ENCODE measurements at regions not wholly inside any gene's neighbourhood (a gene's known extent, or its start where the extent isn't known, plus 50 kb on each side); places are given as distances from the start of the nearest gene placed in this dataset.
"Not testable (repeated sequence)": the region's sequence is repeated elsewhere in the genome, so short reads cannot be mapped to it uniquely, and the experiment has no call there.

DNA sequence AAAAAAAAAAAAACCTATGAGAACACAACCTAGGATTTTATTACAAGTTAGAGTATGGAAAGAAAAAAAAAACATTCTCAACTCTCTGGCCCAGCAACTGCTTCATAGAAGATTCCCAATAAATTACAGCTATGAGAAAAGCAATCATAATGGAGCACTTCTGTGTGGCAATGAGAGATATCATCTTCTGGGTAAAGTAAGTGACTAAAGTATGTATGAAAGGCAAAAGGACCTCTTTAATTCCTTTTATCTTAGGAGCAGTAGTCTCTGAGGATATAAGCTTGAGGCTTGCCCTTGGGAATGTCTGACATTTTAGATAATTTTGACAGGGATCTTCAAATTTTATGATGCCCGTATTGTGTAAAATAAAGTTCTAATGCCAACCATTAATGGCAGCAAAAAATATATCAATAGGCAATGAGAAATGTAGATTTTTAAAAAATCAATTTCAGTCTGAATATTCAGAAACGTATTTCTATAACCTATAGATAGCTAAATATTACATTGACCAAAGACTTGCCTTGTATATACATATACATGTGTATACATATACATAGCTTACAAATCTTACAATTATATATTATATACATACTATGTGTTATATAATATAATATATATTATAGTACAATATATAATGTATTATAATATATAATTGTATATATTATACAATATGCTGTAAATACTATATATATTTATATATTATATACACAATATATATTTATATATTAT is 823.9 kb upstream of the SLITRK1 start:
- Histone ChIP-seq H2AFZ (ENCODE audit: low read length) (no peak overlapping the region), H3K4me3 (ENCODE audit: low read length, poor library complexity, severe bottlenecking) (no peak overlapping the region), H3F3A (ENCODE audit: low read depth) (no peaks in the 10 kb centered on the region; the same call in 1 of the 2 replicates), H3K9me3 (ENCODE audit: insufficient read depth, low read depth, low read length) (no peaks in the 10 kb centered on the region), H3K4me1 (ENCODE audit: insufficient read depth, low read length, poor library complexity, severe bottlenecking) (no peaks in the 10 kb centered on the region), H3K4me2 (ENCODE audit: low read depth, low read length, poor library complexity, severe bottlenecking) (no peak overlapping the region), H3K9me2 (replicated peaks; ENCODE audit: low read depth, low read length) (no peaks in the 10 kb centered on the region), H3K27me3 (ENCODE audit: insufficient read depth, low read length, poor library complexity, severe bottlenecking) (no peaks in the 10 kb centered on the region), H3K36me3 (ENCODE audit: insufficient read depth, low read length) (no peaks in the 10 kb centered on the region), H4K20me1 (ENCODE audit: insufficient read depth, low read length, poor library complexity, severe bottlenecking) (no peaks in the 10 kb centered on the region), H3K9ac (ENCODE audit: low read depth, low read length, poor library complexity, severe bottlenecking) (no peak overlapping the region), H3K79me2 (ENCODE audit: insufficient read depth, low read length) (no peaks in the 10 kb centered on the region)
- TF ChIP-seq, protein P1, sequence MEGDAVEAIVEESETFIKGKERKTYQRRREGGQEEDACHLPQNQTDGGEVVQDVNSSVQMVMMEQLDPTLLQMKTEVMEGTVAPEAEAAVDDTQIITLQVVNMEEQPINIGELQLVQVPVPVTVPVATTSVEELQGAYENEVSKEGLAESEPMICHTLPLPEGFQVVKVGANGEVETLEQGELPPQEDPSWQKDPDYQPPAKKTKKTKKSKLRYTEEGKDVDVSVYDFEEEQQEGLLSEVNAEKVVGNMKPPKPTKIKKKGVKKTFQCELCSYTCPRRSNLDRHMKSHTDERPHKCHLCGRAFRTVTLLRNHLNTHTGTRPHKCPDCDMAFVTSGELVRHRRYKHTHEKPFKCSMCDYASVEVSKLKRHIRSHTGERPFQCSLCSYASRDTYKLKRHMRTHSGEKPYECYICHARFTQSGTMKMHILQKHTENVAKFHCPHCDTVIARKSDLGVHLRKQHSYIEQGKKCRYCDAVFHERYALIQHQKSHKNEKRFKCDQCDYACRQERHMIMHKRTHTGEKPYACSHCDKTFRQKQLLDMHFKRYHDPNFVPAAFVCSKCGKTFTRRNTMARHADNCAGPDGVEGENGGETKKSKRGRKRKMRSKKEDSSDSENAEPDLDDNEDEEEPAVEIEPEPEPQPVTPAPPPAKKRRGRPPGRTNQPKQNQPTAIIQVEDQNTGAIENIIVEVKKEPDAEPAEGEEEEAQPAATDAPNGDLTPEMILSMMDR (conservative IDR thresholded peaks at IDR 0.05; ENCODE audit: low read length): no peak
- no peak for TF ChIP-seq EZH2phosphoT487 (IDR thresholded peaks at IDR 0.05; ENCODE audit: borderline replicate concordance)

DNA sequence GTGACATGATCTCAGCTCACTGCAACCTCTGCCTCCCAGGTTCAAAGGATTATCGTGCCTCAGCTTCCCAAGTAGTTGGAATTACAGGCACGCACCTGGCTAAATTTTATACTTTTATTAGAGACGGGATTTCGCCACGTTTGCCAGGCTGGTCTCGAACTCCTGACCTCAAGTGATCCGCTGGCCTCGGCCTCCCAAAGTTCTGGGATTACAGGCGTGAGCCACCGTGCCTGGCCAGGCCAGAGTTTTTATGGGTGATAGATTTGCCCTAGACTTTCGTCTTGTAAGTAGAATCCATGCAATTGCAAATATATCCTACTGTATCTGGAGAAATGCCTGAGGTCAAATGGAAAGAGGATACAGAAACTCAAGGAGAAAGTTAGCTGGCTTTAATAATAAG is 819.9 kb upstream of the SLITRK1 start:
- Histone ChIP-seq H3K9me3 (ENCODE audit: insufficient read depth, low read depth, low read length) (no peaks in the 10 kb centered on the region), H3F3A (ENCODE audit: low read depth) (no peaks in the 10 kb centered on the region; the same call in 1 of the 2 replicates), H3K9me2 (replicated peaks; ENCODE audit: low read depth, low read length) (no peaks in the 10 kb centered on the region), H2AFZ (ENCODE audit: low read length) (no peak overlapping the region), H3K9ac (ENCODE audit: low read depth, low read length, poor library complexity, severe bottlenecking) (no peak overlapping the region), H3K4me1 (ENCODE audit: insufficient read depth, low read length, poor library complexity, severe bottlenecking) (no peaks in the 10 kb centered on the region), H3K79me2 (ENCODE audit: insufficient read depth, low read length) (no peaks in the 10 kb centered on the region), H3K4me3 (ENCODE audit: low read length, poor library complexity, severe bottlenecking) (no peak overlapping the region), H3K27me3 (ENCODE audit: insufficient read depth, low read length, poor library complexity, severe bottlenecking) (no peaks in the 10 kb centered on the region), H3K4me2 (ENCODE audit: low read depth, low read length, poor library complexity, severe bottlenecking) (no peak overlapping the region), H4K20me1 (ENCODE audit: insufficient read depth, low read length, poor library complexity, severe bottlenecking) (no peaks in the 10 kb centered on the region), H3K36me3 (ENCODE audit: insufficient read depth, low read length) (no peaks in the 10 kb centered on the region)
- TF ChIP-seq EZH2phosphoT487 (IDR thresholded peaks at IDR 0.05; ENCODE audit: borderline replicate concordance): no peak
- TF ChIP-seq, protein P1 (conservative IDR thresholded peaks at IDR 0.05; ENCODE audit: low read length): no peak

DNA sequence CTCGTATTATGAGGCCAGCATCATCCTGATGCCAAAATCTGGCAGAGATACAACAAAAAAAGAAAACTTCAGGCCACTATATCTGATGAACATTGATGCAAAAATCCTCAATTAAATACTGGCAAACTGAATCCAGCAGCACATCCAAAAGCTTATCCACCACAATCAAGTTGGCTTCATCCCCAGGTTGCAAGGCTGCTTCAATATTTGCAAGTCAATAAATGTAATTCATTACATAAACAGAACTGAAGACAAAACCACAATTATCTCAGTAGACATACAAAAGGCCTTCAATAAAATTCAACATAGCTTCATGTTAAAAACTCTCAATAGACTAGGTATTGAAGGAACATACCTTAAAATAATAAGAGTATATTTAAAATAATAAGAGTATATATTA is 815.3 kb upstream of the SLITRK1 start:
- not testable (repeated sequence) for H3K4me2 ChIP-seq (ENCODE audit: low read depth, low read length, poor library complexity, severe bottlenecking); H3K4me3 ChIP-seq (ENCODE audit: low read length, poor library complexity, severe bottlenecking); H3K9me3 ChIP-seq (ENCODE audit: insufficient read depth, low read depth, low read length); H2AFZ ChIP-seq (ENCODE audit: low read length); H3K27me3 ChIP-seq (ENCODE audit: insufficient read depth, low read length, poor library complexity, severe bottlenecking); H3K4me1 ChIP-seq (ENCODE audit: insufficient read depth, low read length, poor library complexity, severe bottlenecking); H3K9me2 ChIP-seq (replicated peaks; ENCODE audit: low read depth, low read length); H3K36me3 ChIP-seq (ENCODE audit: insufficient read depth, low read length); H3F3A ChIP-seq (ENCODE audit: low read depth); H3K9ac ChIP-seq (ENCODE audit: low read depth, low read length, poor library complexity, severe bottlenecking); H4K20me1 ChIP-seq (ENCODE audit: insufficient read depth, low read length, poor library complexity, severe bottlenecking); H3K79me2 ChIP-seq (ENCODE audit: insufficient read depth, low read length)

DNA sequence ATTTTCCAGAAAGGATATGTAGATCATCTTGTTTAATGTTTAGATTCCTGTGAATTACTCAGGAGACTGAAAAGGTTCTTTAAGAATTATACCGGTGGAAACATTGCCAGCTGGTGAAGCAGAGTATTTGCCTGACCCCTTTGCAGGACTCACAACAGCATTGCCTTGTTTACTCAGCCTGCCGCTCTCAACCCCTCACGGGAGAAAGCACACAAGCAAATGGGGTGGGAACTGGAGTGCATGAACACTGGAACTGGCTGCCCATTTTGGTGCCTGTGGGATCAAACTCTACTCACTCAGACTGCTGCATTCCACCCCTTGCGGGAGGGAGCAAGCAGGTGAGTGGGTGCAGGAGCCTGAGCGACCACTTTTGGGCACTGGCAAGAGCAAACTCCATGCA is 804.7 kb upstream of the SLITRK1 start:
- H3K4me1 ChIP-seq (ENCODE audit: insufficient read depth, low read length, poor library complexity, severe bottlenecking): no peaks in the 10 kb centered on the region
- H4K20me1 ChIP-seq (ENCODE audit: insufficient read depth, low read length, poor library complexity, severe bottlenecking): no peaks in the 10 kb centered on the region
- no peak overlapping the region for H3K9ac ChIP-seq (ENCODE audit: low read depth, low read length, poor library complexity, severe bottlenecking)
- H3K4me3 ChIP-seq (ENCODE audit: low read length, poor library complexity, severe bottlenecking): no peak overlapping the region
- no peaks in the 10 kb centered on the region for H3K9me2 ChIP-seq (replicated peaks; ENCODE audit: low read depth, low read length)
- peaks cover 2% of the 10 kb centered on the region; the same call in 1 of the 2 replicates for H3K9me3 ChIP-seq (ENCODE audit: insufficient read depth, low read depth, low read length)
- H2AFZ ChIP-seq (ENCODE audit: low read length): no peak overlapping the region
- no peaks in the 10 kb centered on the region for H3K36me3 ChIP-seq (ENCODE audit: insufficient read depth, low read length)
- no peaks in the 10 kb centered on the region for H3K27me3 ChIP-seq (ENCODE audit: insufficient read depth, low read length, poor library complexity, severe bottlenecking)
- H3K4me2 ChIP-seq (ENCODE audit: low read depth, low read length, poor library complexity, severe bottlenecking): no peak overlapping the region
- H3K79me2 ChIP-seq (ENCODE audit: insufficient read depth, low read length): no peaks in the 10 kb centered on the region
- H3F3A ChIP-seq (ENCODE audit: low read depth): no peaks in the 10 kb centered on the region
- TF ChIP-seq, protein P1 (conservative IDR thresholded peaks at IDR 0.05; ENCODE audit: low read length): no peak
- no peak for TF ChIP-seq EZH2phosphoT487 (IDR thresholded peaks at IDR 0.05; ENCODE audit: borderline replicate concordance)
